HepG2 (cell line): ENCODE measurements at regions not wholly inside any gene's neighbourhood (a gene's known extent, or its start where the extent isn't known, plus 50 kb on each side); places are given as distances from the start of the nearest gene placed in this dataset.

Experiments
- ATM ChIP-seq: fragments of 450-650 bp; IDR thresholded peaks from 2 replicates; pipeline ENCODE4 v1.7.1; 2017; ENCODE audit warnings: mild to moderate bottlenecking, borderline replicate concordance
- HNF4A ChIP-seq: sonication (generic); formaldehyde crosslinking; IDR thresholded peaks from 2 replicates; pipeline ENCODE4 v1.4.0; 2020; ENCODE audit warnings: missing genetic modification reagents
- ISX ChIP-seq: sonication (generic); formaldehyde crosslinking; conservative IDR thresholded peaks from 2 replicates; pipeline ENCODE4 v1.5.0; 2020; ENCODE audit warnings: missing genetic modification reagents
- JUN ChIP-seq: sonication (generic); formaldehyde crosslinking; IDR thresholded peaks from 2 replicates; pipeline ENCODE4 v1.4.0; 2020; ENCODE audit warnings: mild to moderate bottlenecking, missing genetic modification reagents
- JUNB ChIP-seq: sonication (generic); formaldehyde crosslinking; IDR thresholded peaks from 2 replicates; pipeline ENCODE4 v1.8.0; 2022; ENCODE audit warnings: missing genetic modification reagents, mild to moderate bottlenecking, borderline replicate concordance
- MTA3 ChIP-seq: sonication (generic); formaldehyde crosslinking; IDR thresholded peaks from 2 replicates; pipeline ENCODE4 v1.4.0; 2020; ENCODE audit warnings: missing genetic modification reagents
- MXI1 ChIP-seq: IDR thresholded peaks from 3 replicates; pipeline ENCODE4 v1.6.1; 2012; ENCODE audit warnings: low read depth, low read length, inconsistent platforms, borderline replicate concordance
- NFATC3 ChIP-seq: sonication (generic); formaldehyde crosslinking; IDR thresholded peaks from 2 replicates; pipeline ENCODE4 v1.5.1; 2020; ENCODE audit warnings: mild to moderate bottlenecking, missing genetic modification reagents
- POLR2A ChIP-seq, 2 experiments: IDR thresholded peaks; 2 replicates each; pipeline ENCODE4 v1.6.1; 2011; ENCODE audit warnings: low read depth in 2 of 2, low read length in 2 of 2, mild to moderate bottlenecking in 1 of 2, moderate library complexity in 1 of 2; ENCODE audit not compliant: insufficient read depth in 1 of 2
- SATB2 ChIP-seq: sonication (generic); formaldehyde crosslinking; IDR thresholded peaks from 2 replicates; pipeline ENCODE4 v1.5.0; 2020; ENCODE audit warnings: missing genetic modification reagents
- SRSF9 ChIP-seq: fragments of 200-400 bp; formaldehyde crosslinking; IDR thresholded peaks from 2 replicates; pipeline ENCODE4 v1.6.1; 2018; ENCODE audit warnings: borderline replicate concordance, mild to moderate bottlenecking, low read depth, low read length; ENCODE audit not compliant: insufficient read depth, poor library complexity, severe bottlenecking
- TBP ChIP-seq: sonication (generic); formaldehyde crosslinking; IDR thresholded peaks from 2 replicates; pipeline ENCODE4 v1.5.0; 2020; ENCODE audit warnings: missing genetic modification reagents
- ZNF224 ChIP-seq: sonication (generic); formaldehyde crosslinking; IDR thresholded peaks from 2 replicates; pipeline ENCODE4 v1.5.0; 2020; ENCODE audit warnings: mild to moderate bottlenecking, missing genetic modification reagents
- ZNF432 ChIP-seq: sonication (generic); formaldehyde crosslinking; IDR thresholded peaks from 2 replicates; pipeline ENCODE4 v1.5.0; 2020; ENCODE audit warnings: missing genetic modification reagents, mild to moderate bottlenecking, borderline replicate concordance
- ZNF549 ChIP-seq: sonication (generic); formaldehyde crosslinking; IDR thresholded peaks from 2 replicates; pipeline ENCODE4 v1.5.0; 2020; ENCODE audit warnings: missing genetic modification reagents
- ZNF616 ChIP-seq: sonication (generic); formaldehyde crosslinking; IDR thresholded peaks from 2 replicates; pipeline ENCODE4 v1.5.0; 2020; ENCODE audit warnings: low read depth, mild to moderate bottlenecking, missing genetic modification reagents
- ZNF672 ChIP-seq: sonication (generic); formaldehyde crosslinking; IDR thresholded peaks from 2 replicates; pipeline ENCODE4 v1.8.1; 2022; ENCODE audit warnings: missing genetic modification reagents
- ZNF720 ChIP-seq: sonication (generic); formaldehyde crosslinking; IDR thresholded peaks from 2 replicates; pipeline ENCODE4 v1.4.0; 2020; ENCODE audit warnings: missing genetic modification reagents
- TF ChIP-seq, protein P1 (sequence below): sonication (generic); formaldehyde crosslinking; IDR thresholded peaks from 2 replicates; pipeline ENCODE4 v1.5.1; 2020; ENCODE audit warnings: mild to moderate bottlenecking, moderate library complexity, missing genetic modification reagents
- TF ChIP-seq, protein P2 (sequence below): sonication (generic); formaldehyde crosslinking; IDR thresholded peaks from 2 replicates; pipeline ENCODE4 v1.9.0; 2022; ENCODE audit warnings: low read depth, missing genetic modification reagents
- TF ChIP-seq, protein P3 (sequence below): sonication (generic); formaldehyde crosslinking; IDR thresholded peaks from 2 replicates; pipeline ENCODE4 v1.4.0; 2020; ENCODE audit warnings: missing genetic modification reagents, borderline replicate concordance
- TF ChIP-seq, protein P4 (sequence below): sonication (generic); formaldehyde crosslinking; IDR thresholded peaks from 2 replicates; pipeline ENCODE4 v1.5.0; 2020; ENCODE audit warnings: mild to moderate bottlenecking, missing genetic modification reagents
- TF ChIP-seq, protein P5 (sequence below): sonication (generic); formaldehyde crosslinking; IDR thresholded peaks from 2 replicates; pipeline ENCODE4 v1.9.0; 2021; ENCODE audit warnings: missing genetic modification reagents, mild to moderate bottlenecking, borderline replicate concordance

DNA sequence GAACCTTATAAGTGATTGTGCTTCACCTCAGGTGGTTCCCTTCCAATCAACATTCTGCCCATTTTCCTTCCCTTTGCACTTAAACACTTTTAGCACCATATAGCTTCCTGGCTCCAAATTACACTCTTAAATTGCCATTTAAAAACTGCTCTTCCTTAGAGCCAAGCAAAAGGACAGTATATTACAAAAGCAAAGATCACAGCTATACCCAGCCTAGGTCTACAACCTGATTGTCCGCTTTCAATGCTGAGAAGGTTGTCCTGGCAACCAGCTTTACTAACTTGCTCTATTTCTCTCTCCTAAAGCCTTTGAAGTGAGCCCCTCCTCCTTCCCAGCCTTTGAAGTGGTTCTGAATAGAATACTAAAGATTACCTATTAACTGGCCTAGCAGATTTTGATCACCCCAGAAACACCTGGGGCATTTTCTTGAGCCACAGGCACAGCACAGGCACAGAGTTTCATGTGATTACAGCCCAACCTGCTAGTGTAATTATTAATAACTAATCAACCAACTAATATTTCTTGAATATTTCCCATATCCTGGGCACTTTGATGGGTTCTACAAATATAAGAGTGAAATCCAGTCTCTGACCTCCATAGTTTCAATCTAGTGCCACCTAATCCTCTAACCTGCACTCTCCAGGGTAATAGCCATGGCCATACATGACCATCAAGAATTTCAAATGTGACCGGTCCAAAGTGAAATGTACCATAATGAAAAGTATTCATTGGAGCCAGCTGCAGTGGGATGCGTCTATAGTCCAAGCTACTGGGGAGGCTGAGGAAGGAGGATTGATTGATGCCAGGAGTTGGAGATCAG lies 63.6 kb upstream of the TRIM24 start (continued):
- TF ChIP-seq, protein P1, sequence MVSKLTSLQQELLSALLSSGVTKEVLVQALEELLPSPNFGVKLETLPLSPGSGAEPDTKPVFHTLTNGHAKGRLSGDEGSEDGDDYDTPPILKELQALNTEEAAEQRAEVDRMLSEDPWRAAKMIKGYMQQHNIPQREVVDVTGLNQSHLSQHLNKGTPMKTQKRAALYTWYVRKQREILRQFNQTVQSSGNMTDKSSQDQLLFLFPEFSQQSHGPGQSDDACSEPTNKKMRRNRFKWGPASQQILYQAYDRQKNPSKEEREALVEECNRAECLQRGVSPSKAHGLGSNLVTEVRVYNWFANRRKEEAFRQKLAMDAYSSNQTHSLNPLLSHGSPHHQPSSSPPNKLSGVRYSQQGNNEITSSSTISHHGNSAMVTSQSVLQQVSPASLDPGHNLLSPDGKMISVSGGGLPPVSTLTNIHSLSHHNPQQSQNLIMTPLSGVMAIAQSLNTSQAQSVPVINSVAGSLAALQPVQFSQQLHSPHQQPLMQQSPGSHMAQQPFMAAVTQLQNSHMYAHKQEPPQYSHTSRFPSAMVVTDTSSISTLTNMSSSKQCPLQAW (CRISPR knock-in tag), result peak; percentile 99
- TF ChIP-seq MTA3 (CRISPR knock-in tag), result no peak
- TF ChIP-seq ZNF224 (CRISPR knock-in tag), result no peak
- no peak for TF ChIP-seq TBP (CRISPR knock-in tag)
- no peak for TF ChIP-seq JUNB
- TF ChIP-seq, protein P2, sequence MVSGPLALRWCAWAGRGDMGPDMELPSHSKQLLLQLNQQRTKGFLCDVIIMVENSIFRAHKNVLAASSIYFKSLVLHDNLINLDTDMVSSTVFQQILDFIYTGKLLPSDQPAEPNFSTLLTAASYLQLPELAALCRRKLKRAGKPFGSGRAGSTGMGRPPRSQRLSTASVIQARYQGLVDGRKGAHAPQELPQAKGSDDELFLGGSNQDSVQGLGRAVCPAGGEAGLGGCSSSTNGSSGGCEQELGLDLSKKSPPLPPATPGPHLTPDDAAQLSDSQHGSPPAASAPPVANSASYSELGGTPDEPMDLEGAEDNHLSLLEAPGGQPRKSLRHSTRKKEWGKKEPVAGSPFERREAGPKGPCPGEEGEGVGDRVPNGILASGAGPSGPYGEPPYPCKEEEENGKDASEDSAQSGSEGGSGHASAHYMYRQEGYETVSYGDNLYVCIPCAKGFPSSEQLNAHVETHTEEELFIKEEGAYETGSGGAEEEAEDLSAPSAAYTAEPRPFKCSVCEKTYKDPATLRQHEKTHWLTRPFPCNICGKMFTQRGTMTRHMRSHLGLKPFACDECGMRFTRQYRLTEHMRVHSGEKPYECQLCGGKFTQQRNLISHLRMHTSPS, result no peak
- TF ChIP-seq ZNF672 (CRISPR knock-in tag), result no peak
- peak; percentile 34 to 39 for TF ChIP-seq POLR2A (IDR thresholded peaks at IDR 0.05; ENCODE audit: insufficient read depth in 1 of 2, low read depth in 2 of 2, low read length in 2 of 2)
- TF ChIP-seq ZNF549 (CRISPR knock-in tag), result no peak
- TF ChIP-seq NFATC3 (CRISPR knock-in tag), result no peak
- TF ChIP-seq ISX, result no peak
- peak; percentile 98 for TF ChIP-seq SATB2 (CRISPR knock-in tag)
- TF ChIP-seq SRSF9, result no peak
- peak; percentile 60 for TF ChIP-seq HNF4A (CRISPR knock-in tag)
- peak; percentile 87; the same call in 2 of the 3 replicates for TF ChIP-seq MXI1
- no peak for TF ChIP-seq ZNF720 (CRISPR knock-in tag)
- no peak for TF ChIP-seq ZNF432
- peak; percentile 38; the same call in 1 of the 2 replicates for TF ChIP-seq JUN
- TF ChIP-seq, protein P3, sequence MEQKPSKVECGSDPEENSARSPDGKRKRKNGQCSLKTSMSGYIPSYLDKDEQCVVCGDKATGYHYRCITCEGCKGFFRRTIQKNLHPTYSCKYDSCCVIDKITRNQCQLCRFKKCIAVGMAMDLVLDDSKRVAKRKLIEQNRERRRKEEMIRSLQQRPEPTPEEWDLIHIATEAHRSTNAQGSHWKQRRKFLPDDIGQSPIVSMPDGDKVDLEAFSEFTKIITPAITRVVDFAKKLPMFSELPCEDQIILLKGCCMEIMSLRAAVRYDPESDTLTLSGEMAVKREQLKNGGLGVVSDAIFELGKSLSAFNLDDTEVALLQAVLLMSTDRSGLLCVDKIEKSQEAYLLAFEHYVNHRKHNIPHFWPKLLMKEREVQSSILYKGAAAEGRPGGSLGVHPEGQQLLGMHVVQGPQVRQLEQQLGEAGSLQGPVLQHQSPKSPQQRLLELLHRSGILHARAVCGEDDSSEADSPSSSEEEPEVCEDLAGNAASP (CRISPR knock-in tag), result peak; percentile 63; the same call in 1 of the 2 replicates
- TF ChIP-seq, protein P4, sequence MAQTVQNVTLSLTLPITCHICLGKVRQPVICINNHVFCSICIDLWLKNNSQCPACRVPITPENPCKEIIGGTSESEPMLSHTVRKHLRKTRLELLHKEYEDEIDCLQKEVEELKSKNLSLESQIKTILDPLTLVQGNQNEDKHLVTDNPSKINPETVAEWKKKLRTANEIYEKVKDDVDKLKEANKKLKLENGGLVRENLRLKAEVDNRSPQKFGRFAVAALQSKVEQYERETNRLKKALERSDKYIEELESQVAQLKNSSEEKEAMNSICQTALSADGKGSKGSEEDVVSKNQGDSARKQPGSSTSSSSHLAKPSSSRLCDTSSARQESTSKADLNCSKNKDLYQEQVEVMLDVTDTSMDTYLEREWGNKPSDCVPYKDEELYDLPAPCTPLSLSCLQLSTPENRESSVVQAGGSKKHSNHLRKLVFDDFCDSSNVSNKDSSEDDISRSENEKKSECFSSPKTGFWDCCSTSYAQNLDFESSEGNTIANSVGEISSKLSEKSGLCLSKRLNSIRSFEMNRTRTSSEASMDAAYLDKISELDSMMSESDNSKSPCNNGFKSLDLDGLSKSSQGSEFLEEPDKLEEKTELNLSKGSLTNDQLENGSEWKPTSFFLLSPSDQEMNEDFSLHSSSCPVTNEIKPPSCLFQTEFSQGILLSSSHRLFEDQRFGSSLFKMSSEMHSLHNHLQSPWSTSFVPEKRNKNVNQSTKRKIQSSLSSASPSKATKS, result peak; percentile 70; the same call in 1 of the 2 replicates
- no peak for TF ChIP-seq ZNF616 (CRISPR knock-in tag)
- no peak for TF ChIP-seq ATM
- TF ChIP-seq, protein P5, sequence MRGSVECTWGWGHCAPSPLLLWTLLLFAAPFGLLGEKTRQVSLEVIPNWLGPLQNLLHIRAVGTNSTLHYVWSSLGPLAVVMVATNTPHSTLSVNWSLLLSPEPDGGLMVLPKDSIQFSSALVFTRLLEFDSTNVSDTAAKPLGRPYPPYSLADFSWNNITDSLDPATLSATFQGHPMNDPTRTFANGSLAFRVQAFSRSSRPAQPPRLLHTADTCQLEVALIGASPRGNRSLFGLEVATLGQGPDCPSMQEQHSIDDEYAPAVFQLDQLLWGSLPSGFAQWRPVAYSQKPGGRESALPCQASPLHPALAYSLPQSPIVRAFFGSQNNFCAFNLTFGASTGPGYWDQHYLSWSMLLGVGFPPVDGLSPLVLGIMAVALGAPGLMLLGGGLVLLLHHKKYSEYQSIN, result no peak
